ENCODE measurements at regions not wholly inside any gene's neighbourhood (a gene's known extent, or its start where the extent isn't known, plus 50 kb on each side); places are given as distances from the start of the nearest gene placed in this dataset.

DNA sequence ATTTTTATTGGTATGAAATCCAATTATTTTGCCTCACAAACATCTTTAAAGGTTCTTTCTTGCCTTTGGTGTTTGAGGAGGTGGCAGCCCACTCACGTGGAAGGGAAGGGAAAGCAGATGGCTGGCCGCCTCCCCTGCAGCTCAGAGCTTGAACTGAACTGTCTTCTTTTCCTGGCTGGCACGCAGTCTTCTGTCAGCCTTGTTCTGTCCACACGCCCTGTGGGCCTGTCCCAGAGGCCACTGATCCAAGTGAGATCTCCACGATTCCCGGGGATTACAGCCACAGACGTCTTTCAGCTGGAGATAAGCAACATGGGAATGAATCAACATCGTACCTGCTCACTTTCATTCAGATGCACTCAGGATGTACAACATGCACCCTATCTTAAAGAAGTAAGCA, 73.3 kb downstream of the TMEM18 start:
- no peak for FAIRE-seq
- Histone ChIP-seq H3K4me3 (ENCODE audit: low read length in 3 of 3) (no peak overlapping the region), H3K27ac (ENCODE audit: low read depth in 2 of 2, low read length in 2 of 2) (no peak overlapping the region), H3K36me3 (ENCODE audit: control insufficient read depth in 2 of 3, insufficient read depth in 3 of 3, low read length in 3 of 3) (no peaks in the 10 kb centered on the region), H3K4me1 (ENCODE audit: control insufficient read depth in 2 of 3, insufficient read depth in 2 of 3, low read depth in 1 of 3, low read length in 3 of 3) (no peaks in the 10 kb centered on the region), H3K9ac (ENCODE audit: low read length in 3 of 3) (no peak overlapping the region), H3K9me3 (ENCODE audit: control insufficient read depth in 2 of 3, insufficient read depth in 1 of 3, low read length in 3 of 3) (no peaks in the 10 kb centered on the region), H3K27me3 (ENCODE audit: control insufficient read depth, insufficient read depth, low read length) (no peaks in the 10 kb centered on the region)
- intact Hi-C loops (cut with DNase I), result no loop called here
- DNase-seq, result no peak
- TF ChIP-seq, protein P1, sequence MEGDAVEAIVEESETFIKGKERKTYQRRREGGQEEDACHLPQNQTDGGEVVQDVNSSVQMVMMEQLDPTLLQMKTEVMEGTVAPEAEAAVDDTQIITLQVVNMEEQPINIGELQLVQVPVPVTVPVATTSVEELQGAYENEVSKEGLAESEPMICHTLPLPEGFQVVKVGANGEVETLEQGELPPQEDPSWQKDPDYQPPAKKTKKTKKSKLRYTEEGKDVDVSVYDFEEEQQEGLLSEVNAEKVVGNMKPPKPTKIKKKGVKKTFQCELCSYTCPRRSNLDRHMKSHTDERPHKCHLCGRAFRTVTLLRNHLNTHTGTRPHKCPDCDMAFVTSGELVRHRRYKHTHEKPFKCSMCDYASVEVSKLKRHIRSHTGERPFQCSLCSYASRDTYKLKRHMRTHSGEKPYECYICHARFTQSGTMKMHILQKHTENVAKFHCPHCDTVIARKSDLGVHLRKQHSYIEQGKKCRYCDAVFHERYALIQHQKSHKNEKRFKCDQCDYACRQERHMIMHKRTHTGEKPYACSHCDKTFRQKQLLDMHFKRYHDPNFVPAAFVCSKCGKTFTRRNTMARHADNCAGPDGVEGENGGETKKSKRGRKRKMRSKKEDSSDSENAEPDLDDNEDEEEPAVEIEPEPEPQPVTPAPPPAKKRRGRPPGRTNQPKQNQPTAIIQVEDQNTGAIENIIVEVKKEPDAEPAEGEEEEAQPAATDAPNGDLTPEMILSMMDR (IDR thresholded peaks at IDR 0.05; ENCODE audit: borderline replicate concordance, extremely low read depth, insufficient read depth), result no peak

DNA sequence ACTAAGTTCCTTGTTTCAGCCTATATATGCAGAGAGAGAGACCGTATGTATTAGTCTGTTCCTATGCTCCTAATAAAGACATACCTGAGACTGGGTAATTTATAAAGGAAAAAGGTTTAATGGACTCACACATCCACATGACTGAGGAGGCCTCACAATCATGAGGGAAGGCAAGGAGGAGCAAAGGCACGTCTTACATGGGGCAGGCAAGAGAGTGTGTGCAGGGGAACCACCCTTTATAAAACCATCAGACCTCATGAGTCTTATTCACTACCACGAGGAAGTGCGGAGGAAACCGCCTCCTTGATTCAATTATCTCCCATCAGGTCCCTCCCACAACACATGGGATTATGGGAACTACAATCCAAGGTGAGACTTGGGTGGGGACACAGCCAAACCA, 73.8 kb downstream of the TMEM18 start:
- DNase-seq (no peak), FAIRE-seq (no peak)
- no peak overlapping the region for H3K4me3 ChIP-seq (ENCODE audit: low read length in 3 of 3)
- intact Hi-C loops (cut with DNase I), result no loop called here
- H3K9me3 ChIP-seq (ENCODE audit: control insufficient read depth in 2 of 3, insufficient read depth in 1 of 3, low read length in 3 of 3), result no peaks in the 10 kb centered on the region
- no peaks in the 10 kb centered on the region for H3K4me1 ChIP-seq (ENCODE audit: control insufficient read depth in 2 of 3, insufficient read depth in 2 of 3, low read depth in 1 of 3, low read length in 3 of 3)
- H3K9ac ChIP-seq (ENCODE audit: low read length in 3 of 3), result no peak overlapping the region
- H3K27ac ChIP-seq (ENCODE audit: low read depth in 2 of 2, low read length in 2 of 2), result no peak overlapping the region
- TF ChIP-seq, protein P1 (IDR thresholded peaks at IDR 0.05; ENCODE audit: borderline replicate concordance, extremely low read depth, insufficient read depth), result no peak
- no peaks in the 10 kb centered on the region for H3K36me3 ChIP-seq (ENCODE audit: control insufficient read depth in 2 of 3, insufficient read depth in 3 of 3, low read length in 3 of 3)
- no peaks in the 10 kb centered on the region for H3K27me3 ChIP-seq (ENCODE audit: control insufficient read depth, insufficient read depth, low read length)

GRCh38 chr2:602571-603359, 74.4 kb downstream of the TMEM18 start:
- Histone ChIP-seq H3K36me3 (ENCODE audit: control insufficient read depth in 2 of 3, insufficient read depth in 3 of 3, low read length in 3 of 3) (no peaks in the 10 kb centered on the region), H3K9me3 (ENCODE audit: control insufficient read depth in 2 of 3, insufficient read depth in 1 of 3, low read length in 3 of 3) (no peaks in the 10 kb centered on the region), H3K4me3 (ENCODE audit: low read length in 3 of 3) (no peak overlapping the region), H3K4me1 (ENCODE audit: control insufficient read depth in 2 of 3, insufficient read depth in 2 of 3, low read depth in 1 of 3, low read length in 3 of 3) (no peaks in the 10 kb centered on the region), H3K9ac (ENCODE audit: low read length in 3 of 3) (no peak overlapping the region), H3K27me3 (ENCODE audit: control insufficient read depth, insufficient read depth, low read length) (no peaks in the 10 kb centered on the region), H3K27ac (ENCODE audit: low read depth in 2 of 2, low read length in 2 of 2) (no peak overlapping the region)
- FAIRE-seq (no peak), DNase-seq (no peak)
- TF ChIP-seq, protein P1 (IDR thresholded peaks at IDR 0.05; ENCODE audit: borderline replicate concordance, extremely low read depth, insufficient read depth), result no peak
- intact Hi-C loops (cut with DNase I), result no loop called here
